ENCODE measurements at regions not wholly inside any gene's neighbourhood (a gene's known extent, or its start where the extent isn't known, plus 50 kb on each side); places are given as distances from the start of the nearest gene placed in this dataset.

DNA sequence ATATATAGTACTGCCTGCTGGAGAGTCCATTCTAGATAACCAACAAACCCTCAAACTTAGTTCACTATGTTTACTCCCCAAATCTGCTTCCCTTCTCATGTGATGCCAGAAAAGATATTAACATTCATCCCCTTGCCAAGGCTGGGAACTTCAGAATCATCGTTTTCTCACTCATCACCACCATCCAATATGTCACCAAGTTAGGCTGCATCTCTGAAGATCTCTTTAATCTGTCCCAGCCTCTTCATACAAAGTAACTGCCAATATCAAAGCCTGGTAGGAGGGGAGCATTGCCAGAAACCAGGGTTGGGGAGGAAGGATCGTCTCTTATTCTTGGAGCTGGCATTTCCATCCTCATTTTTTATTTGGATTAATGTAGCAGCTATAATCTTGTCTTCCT lies 71.6 kb downstream of the XCL2 start:
- TF ChIP-seq POLR2AphosphoS5 (IDR thresholded peaks at IDR 0.05), result peak; percentile 14
- TF ChIP-seq POLR2A (IDR thresholded peaks at IDR 0.05), result no peak
- TF ChIP-seq CTCF (IDR thresholded peaks at IDR 0.05), result no peak
- no peak for TF ChIP-seq EP300 (IDR thresholded peaks at IDR 0.05)

Measured in gastroesophageal sphincter (tissue), 3 donors.